Fibroblast of mammary gland (primary cell): ENCODE measurements at regions not wholly inside any gene's neighbourhood (a gene's known extent, or its start where the extent isn't known, plus 50 kb on each side); places are given as distances from the start of the nearest gene placed in this dataset.
A peak's percentile ranks its signal among the peaks of the same experiment; 100 is the strongest.

ENCODE experiments used
- DNase-seq: peaks from one replicate; pipeline ENCODE4 v3.0.0-alpha.2; 2010; ENCODE audit warnings: low read depth
- H3K4me3 ChIP-seq: 2 replicates; pipeline ENCODE4 v1.5.1; 2011; ENCODE audit warnings: low read depth, mild to moderate bottlenecking, low read length, moderate library complexity; ENCODE audit not compliant: control insufficient read depth
- CTCF ChIP-seq: conservative IDR thresholded peaks from 2 replicates; pipeline ENCODE4 v1.5.1; 2011; ENCODE audit warnings: low read depth, low read length, inconsistent platforms; ENCODE audit not compliant: control insufficient read depth, insufficient read depth

- H3K4me3 ChIP-seq: no peak overlapping the region
- peak; percentile 78 for DNase-seq
- no peak for TF ChIP-seq CTCF
Measured at GRCh38 chr4:11182586-11183355, 245.9 kb downstream of the HS3ST1 start.

GRCh38 chr4:11182031-11182430 is 246.7 kb downstream of the HS3ST1 start:
- no peak for TF ChIP-seq CTCF
- no peak for DNase-seq
- H3K4me3 ChIP-seq: no peak overlapping the region

GRCh38 chr4:11179796-11180195 is 248.9 kb downstream of the HS3ST1 start:
- H3K4me3 ChIP-seq: no peak overlapping the region
- TF ChIP-seq CTCF: no peak
- no peak for DNase-seq

GRCh38 chr4:11178433-11178832 is 250.3 kb downstream of the HS3ST1 start:
- no peak for DNase-seq
- TF ChIP-seq CTCF: no peak
- H3K4me3 ChIP-seq: no peak overlapping the region

GRCh38 chr4:11175374-11175773 is 253.3 kb downstream of the HS3ST1 start:
- DNase-seq: no peak
- no peak for TF ChIP-seq CTCF

GRCh38 chr4:11166606-11167005 is 262.1 kb downstream of the HS3ST1 start:
- no peak overlapping the region for H3K4me3 ChIP-seq
- no peak for TF ChIP-seq CTCF
- no peak for DNase-seq

More at GRCh38 chr4:11175374-11175773, 253.3 kb downstream of the HS3ST1 start:
- H3K4me3 ChIP-seq: no peak overlapping the region
